ENCODE measurements at regions not wholly inside any gene's neighbourhood (a gene's known extent, or its start where the extent isn't known, plus 50 kb on each side); places are given as distances from the start of the nearest gene placed in this dataset.

- TF ChIP-seq, protein P1, sequence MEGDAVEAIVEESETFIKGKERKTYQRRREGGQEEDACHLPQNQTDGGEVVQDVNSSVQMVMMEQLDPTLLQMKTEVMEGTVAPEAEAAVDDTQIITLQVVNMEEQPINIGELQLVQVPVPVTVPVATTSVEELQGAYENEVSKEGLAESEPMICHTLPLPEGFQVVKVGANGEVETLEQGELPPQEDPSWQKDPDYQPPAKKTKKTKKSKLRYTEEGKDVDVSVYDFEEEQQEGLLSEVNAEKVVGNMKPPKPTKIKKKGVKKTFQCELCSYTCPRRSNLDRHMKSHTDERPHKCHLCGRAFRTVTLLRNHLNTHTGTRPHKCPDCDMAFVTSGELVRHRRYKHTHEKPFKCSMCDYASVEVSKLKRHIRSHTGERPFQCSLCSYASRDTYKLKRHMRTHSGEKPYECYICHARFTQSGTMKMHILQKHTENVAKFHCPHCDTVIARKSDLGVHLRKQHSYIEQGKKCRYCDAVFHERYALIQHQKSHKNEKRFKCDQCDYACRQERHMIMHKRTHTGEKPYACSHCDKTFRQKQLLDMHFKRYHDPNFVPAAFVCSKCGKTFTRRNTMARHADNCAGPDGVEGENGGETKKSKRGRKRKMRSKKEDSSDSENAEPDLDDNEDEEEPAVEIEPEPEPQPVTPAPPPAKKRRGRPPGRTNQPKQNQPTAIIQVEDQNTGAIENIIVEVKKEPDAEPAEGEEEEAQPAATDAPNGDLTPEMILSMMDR (IDR thresholded peaks at IDR 0.05; ENCODE audit: borderline replicate concordance, extremely low read depth, low read length, poor library complexity, severe bottlenecking): no peak
- no peak for TF ChIP-seq EZH2 (IDR thresholded peaks at IDR 0.05; ENCODE audit: borderline replicate concordance, low read depth, low read length, severe bottlenecking)
These were observed 157.9 kb downstream of the FAM43A start for GRCh38 chr3:194843556-194843955.
